Neural progenitor cell (in vitro differentiated cells): ENCODE measurements at regions not wholly inside any gene's neighbourhood (a gene's known extent, or its start where the extent isn't known, plus 50 kb on each side); places are given as distances from the start of the nearest gene placed in this dataset.

Source experiments
- DNase-seq: peaks from one replicate; pipeline ENCODE4 v3.0.0-alpha.2; 2016; ENCODE audit warnings: low spot score
- H2AFZ ChIP-seq: fragments of 200-600 bp; sonication (generic); replicated peaks from 2 replicates; pipeline ENCODE4 v1.6.1; 2016; ENCODE audit warnings: antibody characterized with exemption
- H3F3A ChIP-seq: fragments of 200-600 bp; sonication (generic); 2 replicates; pipeline ENCODE4 v1.6.1; 2016; ENCODE audit warnings: antibody characterized with exemption, low read depth
- H3K27ac ChIP-seq: fragments of 200-600 bp; sonication (generic); 2 replicates; pipeline ENCODE4 v1.5.1; 2016; ENCODE audit warnings: mild to moderate bottlenecking
- H3K27me3 ChIP-seq: fragments of 200-600 bp; sonication (generic); 2 replicates; pipeline ENCODE4 v1.6.1; 2016; ENCODE audit warnings: mild to moderate bottlenecking, moderate library complexity
- H3K36me3 ChIP-seq: fragments of 200-600 bp; sonication (generic); 2 replicates; pipeline ENCODE4 v1.5.1; 2016
- H3K4me1 ChIP-seq: fragments of 200-600 bp; sonication (generic); 2 replicates; pipeline ENCODE4 v1.6.1; 2016; ENCODE audit warnings: mixed run types
- H3K4me2 ChIP-seq: fragments of 200-600 bp; sonication (generic); 2 replicates; pipeline ENCODE4 v1.6.1; 2016
- H3K4me3 ChIP-seq: fragments of 200-600 bp; sonication (generic); 2 replicates; pipeline ENCODE4 v1.5.1; 2016
- H3K79me2 ChIP-seq: fragments of 200-600 bp; sonication (generic); 2 replicates; pipeline ENCODE4 v1.6.1; 2016; ENCODE audit warnings: low read depth
- H3K9ac ChIP-seq: fragments of 200-600 bp; sonication (generic); 2 replicates; pipeline ENCODE4 v1.6.1; 2016
- H3K9me3 ChIP-seq: fragments of 200-600 bp; sonication (generic); 2 replicates; pipeline ENCODE4 v1.5.1; 2016; ENCODE audit warnings: low read depth
- H4K20me1 ChIP-seq: fragments of 200-600 bp; sonication (generic); 2 replicates; pipeline ENCODE4 v1.6.1; 2016; ENCODE audit warnings: low read depth
- H3K27ac Mint-ChIP-seq: 3 replicates; pipeline ENCODE4 v1.8.0; 2021; ENCODE audit warnings: mixed read lengths
- H3K27me3 Mint-ChIP-seq: 2 replicates; pipeline ENCODE4 v1.8.0; 2022; ENCODE audit warnings: low read depth, mild to moderate bottlenecking, inconsistent platforms, moderate library complexity, mixed read lengths; ENCODE audit not compliant: insufficient read depth
- H3K36me3 Mint-ChIP-seq: 3 replicates; pipeline ENCODE4 v1.8.0; 2021; ENCODE audit warnings: mixed read lengths
- H3K4me1 Mint-ChIP-seq: 3 replicates; pipeline ENCODE4 v1.8.0; 2021; ENCODE audit warnings: mixed read lengths
- H3K4me3 Mint-ChIP-seq: 3 replicates; pipeline ENCODE4 v1.8.0; 2021; ENCODE audit warnings: mild to moderate bottlenecking, moderate library complexity, mixed read lengths
- H3K9me3 Mint-ChIP-seq: 3 replicates; pipeline ENCODE4 v1.8.0; 2020; ENCODE audit warnings: mixed read lengths
- CTCF ChIP-seq: fragments of 200-600 bp; sonication (generic); IDR thresholded peaks from 2 replicates; pipeline ENCODE4 v1.5.1; 2017; ENCODE audit warnings: antibody characterized with exemption, mild to moderate bottlenecking
- EZH2 ChIP-seq: fragments of 200-600 bp; sonication (generic); IDR thresholded peaks from 2 replicates; pipeline ENCODE4 v1.6.1; 2017; ENCODE audit warnings: antibody characterized with exemption, mild to moderate bottlenecking, moderate library complexity
- EZH2phosphoT487 ChIP-seq: fragments of 200-600 bp; sonication (generic); IDR thresholded peaks from 2 replicates; pipeline ENCODE4 v1.6.1; 2017; ENCODE audit warnings: antibody characterized with exemption

- Mint-ChIP-seq H3K27ac (no peak overlapping the region), H3K9me3 (peaks cover 9% of the 10 kb centered on the region), H3K36me3 (peaks cover 4% of the 10 kb centered on the region), H3K4me1 (peaks cover 38% of the 10 kb centered on the region), H3K4me3 (peak overlapping the region; percentile 4), H3K27me3 (peaks cover 23% of the 10 kb centered on the region)
- peaks cover 19% of the 10 kb centered on the region for H4K20me1 ChIP-seq
- no peak overlapping the region for H3K27ac ChIP-seq
- no peaks in the 10 kb centered on the region for H3K36me3 ChIP-seq
- H3K79me2 ChIP-seq, result no peaks in the 10 kb centered on the region
- H3K4me3 ChIP-seq, result peak overlapping the region; percentile 14
- peaks cover 29% of the 10 kb centered on the region for H3F3A ChIP-seq
- H2AFZ ChIP-seq, result no peak overlapping the region
- TF ChIP-seq EZH2phosphoT487, result peak; percentile 99
- no peak for TF ChIP-seq CTCF
- TF ChIP-seq EZH2, result no peak
- peak overlapping the region; percentile 65 for H3K4me2 ChIP-seq
- H3K27me3 ChIP-seq, result peaks cover 88% of the 10 kb centered on the region
- H3K9me3 ChIP-seq, result no peaks in the 10 kb centered on the region
- peaks cover 27% of the 10 kb centered on the region for H3K4me1 ChIP-seq
- H3K9ac ChIP-seq, result no peak overlapping the region
- peak; percentile 79 for DNase-seq
These were observed 864.0 kb downstream of the KCNJ2 start for GRCh38 chr17:71033336-71033735.

- DNase-seq, result peak; percentile 18
- no peak overlapping the region for H3K4me3 Mint-ChIP-seq
- peaks cover 38% of the 10 kb centered on the region for H3K4me1 Mint-ChIP-seq
- TF ChIP-seq EZH2phosphoT487, result no peak
- no peak for TF ChIP-seq EZH2
- TF ChIP-seq CTCF, result no peak
- peaks cover 29% of the 10 kb centered on the region for H3F3A ChIP-seq
- peaks cover 9% of the 10 kb centered on the region for H3K9me3 Mint-ChIP-seq
- H3K36me3 ChIP-seq, result no peaks in the 10 kb centered on the region
- peaks cover 87% of the 10 kb centered on the region for H3K27me3 ChIP-seq
- H3K36me3 Mint-ChIP-seq, result peaks cover 4% of the 10 kb centered on the region
- no peak overlapping the region for H3K4me3 ChIP-seq
- no peak overlapping the region for H3K4me2 ChIP-seq
- no peaks in the 10 kb centered on the region for H3K79me2 ChIP-seq
- H2AFZ ChIP-seq, result no peak overlapping the region
- no peak overlapping the region for H3K27ac Mint-ChIP-seq
- H3K27ac ChIP-seq, result no peak overlapping the region
- H3K9me3 ChIP-seq, result no peaks in the 10 kb centered on the region
- no peak overlapping the region for H3K9ac ChIP-seq
- H4K20me1 ChIP-seq, result peaks cover 19% of the 10 kb centered on the region
- peaks cover 20% of the 10 kb centered on the region for H3K27me3 Mint-ChIP-seq
- H3K4me1 ChIP-seq, result peaks cover 27% of the 10 kb centered on the region
These were observed 865.9 kb downstream of the KCNJ2 start for GRCh38 chr17:71035226-71035625.

DNA sequence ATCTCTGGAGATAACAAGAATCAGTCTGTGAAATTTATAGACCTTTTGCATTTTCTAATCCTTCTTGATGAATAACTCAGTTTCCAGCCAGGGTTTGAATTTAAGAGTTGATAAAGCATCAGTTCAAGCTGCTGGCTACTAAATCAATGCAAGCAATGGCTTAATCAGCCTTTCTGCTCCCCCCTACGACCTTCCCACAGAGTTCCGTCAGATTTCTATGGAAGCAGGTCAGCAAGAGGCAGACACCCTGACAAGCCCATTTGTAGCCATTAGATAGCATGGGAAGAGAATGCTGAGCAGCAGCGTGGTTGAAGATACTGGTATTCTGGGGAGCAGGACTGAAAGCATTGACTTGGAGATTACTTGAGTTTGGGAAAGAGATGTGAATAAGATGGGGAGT lies 868.1 kb downstream of the KCNJ2 start:
- no peak for TF ChIP-seq EZH2phosphoT487
- no peak for TF ChIP-seq EZH2
- TF ChIP-seq CTCF, result no peak
- Mint-ChIP-seq H3K27ac (no peak overlapping the region), H3K9me3 (no peaks in the 10 kb centered on the region), H3K27me3 (peaks cover 6% of the 10 kb centered on the region), H3K36me3 (no peaks in the 10 kb centered on the region), H3K4me3 (no peak overlapping the region), H3K4me1 (peaks cover 28% of the 10 kb centered on the region)
- H3K27ac ChIP-seq, result no peak overlapping the region
- no peaks in the 10 kb centered on the region for H3K9me3 ChIP-seq
- no peak overlapping the region for H3K9ac ChIP-seq
- peak overlapping the region; percentile 8 for H3K4me2 ChIP-seq
- H3K36me3 ChIP-seq, result no peaks in the 10 kb centered on the region
- no peak overlapping the region for H3K4me3 ChIP-seq
- H3F3A ChIP-seq, result peaks cover 25% of the 10 kb centered on the region
- H3K79me2 ChIP-seq, result no peaks in the 10 kb centered on the region
- H3K4me1 ChIP-seq, result peaks cover 23% of the 10 kb centered on the region
- no peak overlapping the region for H2AFZ ChIP-seq
- H3K27me3 ChIP-seq, result peaks cover 75% of the 10 kb centered on the region
- peak; percentile 35 for DNase-seq
- H4K20me1 ChIP-seq, result peaks cover 14% of the 10 kb centered on the region
